BJ (cell line): ENCODE measurements at regions not wholly inside any gene's neighbourhood (a gene's known extent, or its start where the extent isn't known, plus 50 kb on each side); places are given as distances from the start of the nearest gene placed in this dataset.
"Not testable (repeated sequence)": the region's sequence is repeated elsewhere in the genome, so short reads cannot be mapped to it uniquely, and the experiment has no call there.

Experiments
- CTCF ChIA-PET: fragments of 350-600 bp; formaldehyde crosslinking; extraction: SDS; loops from one replicate; lab custom pipeline; 2021; ENCODE audit warnings: antibody characterized with exemption, inconsistent platforms; lab: Yijun Ruan, JAX
- POLR2A ChIA-PET: fragments of 300-600 bp; sonication (Branson Sonifier 250); formaldehyde crosslinking; extraction: SDS; loops from one replicate; lab custom pipeline; 2021; ENCODE audit warnings: antibody characterized with exemption; lab: Charles Lee
- DNase-seq: peaks from one replicate; pipeline ENCODE4 v3.0.0-alpha.2; 2011; ENCODE audit warnings: low read depth
- H3K27me3 ChIP-seq: 2 replicates; pipeline ENCODE4 v1.6.0; 2011; ENCODE audit warnings: low read length; ENCODE audit not compliant: control insufficient read depth, insufficient read depth
- H3K36me3 ChIP-seq: 2 replicates; pipeline ENCODE4 v1.5.1; 2011; ENCODE audit warnings: low read length; ENCODE audit not compliant: control insufficient read depth, insufficient read depth
- H3K4me3 ChIP-seq: 2 replicates; pipeline ENCODE4 v1.5.1; 2011; ENCODE audit warnings: low read depth, mild to moderate bottlenecking, control low read depth, low read length
- CTCF ChIP-seq: IDR thresholded peaks from 2 replicates; pipeline ENCODE4 v1.5.1; 2011; ENCODE audit warnings: low read depth, mild to moderate bottlenecking, control low read depth, inconsistent platforms, low read length, moderate library complexity; ENCODE audit not compliant: insufficient read depth

- Histone ChIP-seq H3K27me3 (peaks cover 3% of the 10 kb centered on the region; the same call in 1 of the 2 replicates), H3K36me3 (no peaks in the 10 kb centered on the region), H3K4me3 (no peak overlapping the region)
- ChIA-PET POLR2A (no interaction called here), CTCF (interaction anchor here (0.7 kb wide), 1 partner anchor 27 kb away, joined by 3 read pairs; no protein-coding TSS in a partner anchor)
- TF ChIP-seq CTCF, result no peak
- no peak for DNase-seq
These were observed 156.1 kb upstream of the G2E3 start for GRCh38 chr14:30402846-30403245.

GRCh38 chr14:30403791-30404190 is 155.2 kb upstream of the G2E3 start:
- POLR2A ChIA-PET, result no interaction called here
- no peak for DNase-seq
- H3K4me3 ChIP-seq, result no peak overlapping the region
- H3K27me3 ChIP-seq, result peaks cover 2% of the 10 kb centered on the region; the same call in 1 of the 2 replicates
- H3K36me3 ChIP-seq, result no peaks in the 10 kb centered on the region
- CTCF ChIA-PET, result no interaction called here
- TF ChIP-seq CTCF, result no peak

GRCh38 chr14:30409508-30410015 is 149.4 kb upstream of the G2E3 start:
- H3K4me3 ChIP-seq, H3K27me3 ChIP-seq, DNase-seq, H3K36me3 ChIP-seq, POLR2A ChIA-PET: not testable (repeated sequence)
- CTCF ChIA-PET, result interaction anchor here (0.6 to 1.0 kb wide), 3 partner anchors 11 to 112 kb away, joined by 3 read pairs; no protein-coding TSS in a partner anchor

GRCh38 chr14:30410986-30411385 is 148.0 kb upstream of the G2E3 start:
- Histone ChIP-seq H3K36me3 (no peaks in the 10 kb centered on the region), H3K27me3 (no peaks in the 10 kb centered on the region), H3K4me3 (no peak overlapping the region)
- TF ChIP-seq CTCF, result no peak
- ChIA-PET CTCF (interaction anchor here (1.2 kb wide), 1 partner anchor 32 kb away, joined by 3 read pairs; no protein-coding TSS in a partner anchor), POLR2A (no interaction called here)
- DNase-seq, result no peak

GRCh38 chr14:30413184-30413583 is 145.8 kb upstream of the G2E3 start:
- CTCF ChIA-PET, DNase-seq, H3K36me3 ChIP-seq, H3K4me3 ChIP-seq, H3K27me3 ChIP-seq, POLR2A ChIA-PET: not testable (repeated sequence)

GRCh38 chr14:30417121-30417520 is 141.8 kb upstream of the G2E3 start:
- Histone ChIP-seq H3K36me3 (no peaks in the 10 kb centered on the region), H3K4me3 (no peak overlapping the region), H3K27me3 (no peaks in the 10 kb centered on the region)
- TF ChIP-seq CTCF, result no peak
- no peak for DNase-seq
- ChIA-PET POLR2A (no interaction called here), CTCF (no interaction called here)
